ENCODE measurements at regions not wholly inside any gene's neighbourhood (a gene's known extent, or its start where the extent isn't known, plus 50 kb on each side); places are given as distances from the start of the nearest gene placed in this dataset.

GRCh38 chr20:52422574-52423336, 231.2 kb upstream of the ZFP64 start:
- DNase-seq (ENCODE audit: low spot score), result no peak
- Mint-ChIP-seq H3K4me3 (ENCODE audit: unreplicated experiment) (no peak overlapping the region), H3K4me1 (ENCODE audit: low read depth) (no peaks in the 10 kb centered on the region), H3K27me3 (ENCODE audit: low read depth) (no peaks in the 10 kb centered on the region), H3K9me3 (ENCODE audit: low read depth) (peaks cover 14% of the 10 kb centered on the region), H3K36me3 (ENCODE audit: low read depth) (no peaks in the 10 kb centered on the region), H3K27ac (ENCODE audit: unreplicated experiment) (no peak overlapping the region)
- TF ChIP-seq, protein P1, sequence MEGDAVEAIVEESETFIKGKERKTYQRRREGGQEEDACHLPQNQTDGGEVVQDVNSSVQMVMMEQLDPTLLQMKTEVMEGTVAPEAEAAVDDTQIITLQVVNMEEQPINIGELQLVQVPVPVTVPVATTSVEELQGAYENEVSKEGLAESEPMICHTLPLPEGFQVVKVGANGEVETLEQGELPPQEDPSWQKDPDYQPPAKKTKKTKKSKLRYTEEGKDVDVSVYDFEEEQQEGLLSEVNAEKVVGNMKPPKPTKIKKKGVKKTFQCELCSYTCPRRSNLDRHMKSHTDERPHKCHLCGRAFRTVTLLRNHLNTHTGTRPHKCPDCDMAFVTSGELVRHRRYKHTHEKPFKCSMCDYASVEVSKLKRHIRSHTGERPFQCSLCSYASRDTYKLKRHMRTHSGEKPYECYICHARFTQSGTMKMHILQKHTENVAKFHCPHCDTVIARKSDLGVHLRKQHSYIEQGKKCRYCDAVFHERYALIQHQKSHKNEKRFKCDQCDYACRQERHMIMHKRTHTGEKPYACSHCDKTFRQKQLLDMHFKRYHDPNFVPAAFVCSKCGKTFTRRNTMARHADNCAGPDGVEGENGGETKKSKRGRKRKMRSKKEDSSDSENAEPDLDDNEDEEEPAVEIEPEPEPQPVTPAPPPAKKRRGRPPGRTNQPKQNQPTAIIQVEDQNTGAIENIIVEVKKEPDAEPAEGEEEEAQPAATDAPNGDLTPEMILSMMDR (IDR thresholded peaks at IDR 0.05), result no peak

GRCh38 chr20:52420805-52421204, 229.2 kb upstream of the ZFP64 start:
- TF ChIP-seq, protein P1 (IDR thresholded peaks at IDR 0.05), result no peak
- no peaks in the 10 kb centered on the region for H3K36me3 Mint-ChIP-seq (ENCODE audit: low read depth)
- peaks cover 14% of the 10 kb centered on the region for H3K9me3 Mint-ChIP-seq (ENCODE audit: low read depth)
- H3K4me1 Mint-ChIP-seq (ENCODE audit: low read depth), result no peaks in the 10 kb centered on the region
- no peaks in the 10 kb centered on the region for H3K27me3 Mint-ChIP-seq (ENCODE audit: low read depth)
- no peak overlapping the region for H3K4me3 Mint-ChIP-seq (ENCODE audit: unreplicated experiment)
- no peak for DNase-seq (ENCODE audit: low spot score)
- no peak overlapping the region for H3K27ac Mint-ChIP-seq (ENCODE audit: unreplicated experiment)

- Mint-ChIP-seq H3K27ac (ENCODE audit: unreplicated experiment) (no peak overlapping the region), H3K27me3 (ENCODE audit: low read depth) (no peaks in the 10 kb centered on the region), H3K36me3 (ENCODE audit: low read depth) (no peaks in the 10 kb centered on the region), H3K4me1 (ENCODE audit: low read depth) (no peaks in the 10 kb centered on the region), H3K4me3 (ENCODE audit: unreplicated experiment) (no peak overlapping the region), H3K9me3 (ENCODE audit: low read depth) (peaks cover 14% of the 10 kb centered on the region)
- TF ChIP-seq, protein P1 (IDR thresholded peaks at IDR 0.05), result no peak
- no peak for DNase-seq (ENCODE audit: low spot score)
Measured at GRCh38 chr20:52419205-52419604, 227.6 kb upstream of the ZFP64 start.

DNA sequence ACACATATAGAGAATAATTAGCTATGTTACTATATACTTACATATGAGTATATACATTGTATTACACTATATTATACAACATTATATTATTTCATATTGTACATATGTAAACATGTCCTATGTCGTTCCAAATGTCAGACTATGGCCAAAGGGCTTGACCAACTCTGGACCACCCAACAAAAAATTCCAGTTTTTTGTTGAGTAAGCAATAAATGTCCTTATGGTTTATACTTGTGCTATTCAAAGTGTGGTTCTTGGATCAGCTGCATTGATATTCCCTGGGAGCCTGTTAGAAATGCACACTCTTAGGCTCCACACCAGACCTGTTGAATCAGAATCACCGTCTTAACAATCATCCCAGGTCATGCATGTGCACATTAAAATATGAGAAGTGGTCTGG, 225.4 kb upstream of the ZFP64 start:
- DNase-seq (ENCODE audit: low spot score), result no peak
- Mint-ChIP-seq H3K27ac (ENCODE audit: unreplicated experiment) (no peak overlapping the region), H3K36me3 (ENCODE audit: low read depth) (no peaks in the 10 kb centered on the region), H3K9me3 (ENCODE audit: low read depth) (peaks cover 24% of the 10 kb centered on the region), H3K4me3 (ENCODE audit: unreplicated experiment) (no peak overlapping the region), H3K27me3 (ENCODE audit: low read depth) (no peaks in the 10 kb centered on the region), H3K4me1 (ENCODE audit: low read depth) (no peaks in the 10 kb centered on the region)
- TF ChIP-seq, protein P1 (IDR thresholded peaks at IDR 0.05), result no peak

- Mint-ChIP-seq H3K27ac (ENCODE audit: unreplicated experiment) (no peak overlapping the region), H3K9me3 (ENCODE audit: low read depth) (peaks cover 10% of the 10 kb centered on the region), H3K27me3 (ENCODE audit: low read depth) (no peaks in the 10 kb centered on the region), H3K4me3 (ENCODE audit: unreplicated experiment) (no peak overlapping the region), H3K4me1 (ENCODE audit: low read depth) (no peaks in the 10 kb centered on the region), H3K36me3 (ENCODE audit: low read depth) (no peaks in the 10 kb centered on the region)
- DNase-seq (ENCODE audit: low spot score), result no peak
- TF ChIP-seq, protein P1 (IDR thresholded peaks at IDR 0.05), result no peak
Measured at GRCh38 chr20:52411611-52412010, 220.0 kb upstream of the ZFP64 start.
